ENCODE measurements at regions not wholly inside any gene's neighbourhood (a gene's known extent, or its start where the extent isn't known, plus 50 kb on each side); places are given as distances from the start of the nearest gene placed in this dataset.

DNA sequence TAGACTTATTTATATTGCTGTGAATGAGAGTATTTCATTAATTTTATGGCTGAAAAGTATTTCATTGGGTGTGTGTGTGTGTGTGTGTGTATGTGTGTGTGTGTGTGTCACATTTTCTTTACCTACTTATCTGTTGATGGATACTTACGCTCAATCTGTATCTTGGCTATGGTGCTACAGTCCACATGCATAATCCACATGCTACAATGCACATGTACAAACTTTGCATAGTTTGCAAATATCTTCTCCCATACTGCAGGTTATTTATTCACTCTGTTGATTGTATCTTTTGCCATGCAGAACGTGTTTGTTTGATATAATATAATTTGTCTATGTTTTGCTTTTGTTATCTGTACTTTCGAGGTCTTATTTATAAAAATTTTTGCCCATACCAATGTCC, 167.8 kb downstream of the RAB28 start:
- peak; percentile 41 for DNase-seq

DNA sequence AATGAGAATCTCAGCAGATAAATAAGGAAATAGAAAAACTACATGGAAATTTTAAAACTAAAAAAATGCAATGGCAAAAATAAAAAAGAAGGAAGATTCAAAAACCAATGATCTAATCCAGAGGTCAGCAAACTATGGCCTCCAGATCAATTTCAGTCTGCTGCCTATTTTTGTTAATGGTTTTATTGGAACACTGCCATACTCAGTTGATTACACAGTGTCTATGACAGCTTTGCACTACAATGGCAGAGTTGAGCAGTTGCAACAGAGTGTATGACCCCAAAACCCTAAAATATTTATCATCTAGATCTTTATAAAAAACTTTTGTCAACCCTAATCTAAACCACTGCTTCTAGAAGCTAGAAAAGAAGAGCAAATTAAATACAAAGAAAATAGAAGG, 170.3 kb downstream of the RAB28 start:
- no peak for DNase-seq

DNA sequence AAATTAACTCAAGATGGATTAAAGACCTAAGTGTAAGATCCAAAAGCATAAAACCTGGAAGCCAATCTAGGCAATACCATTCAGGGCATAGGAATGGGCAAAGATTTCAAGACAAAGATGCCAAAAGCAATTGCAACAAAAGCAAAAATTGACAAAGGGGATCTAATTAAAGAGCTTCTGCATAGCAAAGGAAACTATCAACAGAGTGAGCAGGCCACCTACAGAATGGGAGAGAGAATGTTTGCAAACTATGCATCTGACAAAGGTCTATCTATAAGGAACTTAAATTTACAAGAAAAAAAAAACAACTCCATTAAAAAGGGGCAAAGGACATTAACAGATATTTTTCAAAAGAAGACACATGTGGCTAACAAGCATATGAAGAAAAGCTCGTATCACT, 171.9 kb downstream of the RAB28 start:
- no peak for DNase-seq

DNA sequence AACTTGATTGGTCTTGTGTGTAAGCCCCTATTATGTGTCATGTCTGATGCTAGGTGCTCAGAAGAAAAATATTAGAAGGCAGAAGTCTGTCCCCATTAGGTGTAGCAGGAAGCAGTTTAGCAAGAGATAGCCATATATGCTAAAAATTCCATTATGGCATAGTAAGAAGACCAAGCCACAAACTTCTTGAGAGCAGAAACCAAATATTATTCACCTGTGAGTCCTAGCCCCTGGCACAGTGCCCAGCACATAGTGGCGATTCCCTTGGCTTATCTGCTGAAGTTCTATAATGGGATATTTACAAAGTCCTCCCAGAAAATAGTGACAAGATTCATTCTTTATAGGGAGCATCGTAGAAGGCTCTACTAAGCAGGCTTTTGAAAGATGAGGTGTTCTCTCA, 174.4 kb downstream of the RAB28 start:
- no peak for DNase-seq

DNA sequence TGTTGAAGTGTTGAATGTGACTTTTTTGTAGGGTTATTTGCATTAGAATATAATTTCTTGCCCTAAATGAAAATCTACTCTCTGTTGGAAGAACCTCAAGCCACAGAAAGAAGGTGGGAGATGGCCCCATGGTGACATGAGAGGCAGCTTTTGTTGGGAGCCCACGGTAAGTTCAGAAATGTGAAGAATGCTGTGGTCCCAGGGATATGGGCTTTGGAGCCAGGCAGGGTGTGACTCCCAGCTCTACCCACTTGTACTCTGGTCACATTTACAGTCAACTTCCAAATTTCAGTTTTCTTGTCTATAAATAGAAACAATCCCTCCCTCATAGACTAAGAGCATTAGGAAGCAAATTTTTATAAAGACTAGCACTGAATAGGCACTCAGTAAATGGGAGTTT, 177.8 kb downstream of the RAB28 start:
- no peak for DNase-seq

DNA sequence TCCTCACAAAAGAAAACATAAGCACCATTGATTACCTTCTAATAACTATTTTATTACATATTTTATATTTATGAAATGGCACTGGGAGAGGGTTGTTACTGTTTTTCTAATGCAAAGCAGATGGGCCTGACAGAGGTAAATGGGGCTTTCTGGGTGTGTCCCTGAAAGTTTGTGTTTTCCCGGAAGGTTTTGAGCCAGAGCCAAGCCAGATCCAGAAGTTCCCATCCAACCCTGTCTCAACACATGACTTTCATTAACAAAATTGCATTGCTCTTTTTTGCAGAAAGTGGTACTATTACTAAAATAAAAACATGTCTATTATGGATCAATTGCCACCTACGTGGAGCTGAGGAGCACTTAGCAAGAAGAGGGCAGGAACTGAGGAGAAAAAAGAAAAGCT, 181.3 kb downstream of the RAB28 start:
- DNase-seq: no peak

DNA sequence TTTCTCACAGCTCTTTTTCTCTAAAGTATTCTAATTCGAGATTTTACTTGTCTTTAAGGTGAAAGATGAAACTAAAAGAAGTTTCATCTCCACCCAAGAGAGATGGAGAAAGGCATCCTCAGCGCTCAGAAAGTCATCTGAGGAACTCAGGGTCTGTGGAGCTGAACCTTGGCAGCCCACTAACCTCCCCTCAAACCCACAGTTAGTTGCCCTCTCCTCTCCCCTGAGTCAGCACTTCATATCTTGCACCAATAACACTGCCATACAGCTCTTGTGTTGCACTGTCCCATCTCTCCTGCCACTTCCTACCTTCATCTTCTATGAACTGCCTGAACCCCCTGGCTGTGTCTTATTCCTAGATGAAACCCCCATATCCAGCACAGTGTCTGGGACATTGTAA, 184.8 kb downstream of the RAB28 start:
- no peak for DNase-seq

DNA sequence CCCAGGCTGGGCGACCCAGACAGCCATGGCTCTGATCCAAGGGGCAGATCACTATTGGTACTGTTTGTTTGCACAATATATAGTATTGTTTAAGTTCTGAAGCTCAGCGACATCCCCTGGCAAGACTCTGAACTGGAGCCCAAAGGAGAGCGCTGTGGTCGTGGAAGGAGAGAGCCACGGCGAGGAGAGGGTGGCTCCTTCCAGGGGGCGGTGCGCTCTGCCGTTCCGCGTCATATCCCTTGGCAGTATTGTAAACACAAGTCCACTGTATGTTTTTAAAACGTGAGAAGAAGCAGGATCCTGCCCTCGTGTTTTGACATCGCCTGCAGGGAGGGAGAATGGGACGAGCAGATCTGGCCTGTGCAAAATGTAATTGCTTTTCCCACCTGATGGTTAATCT, 185.5 kb downstream of the RAB28 start:
- no peak for DNase-seq

DNA sequence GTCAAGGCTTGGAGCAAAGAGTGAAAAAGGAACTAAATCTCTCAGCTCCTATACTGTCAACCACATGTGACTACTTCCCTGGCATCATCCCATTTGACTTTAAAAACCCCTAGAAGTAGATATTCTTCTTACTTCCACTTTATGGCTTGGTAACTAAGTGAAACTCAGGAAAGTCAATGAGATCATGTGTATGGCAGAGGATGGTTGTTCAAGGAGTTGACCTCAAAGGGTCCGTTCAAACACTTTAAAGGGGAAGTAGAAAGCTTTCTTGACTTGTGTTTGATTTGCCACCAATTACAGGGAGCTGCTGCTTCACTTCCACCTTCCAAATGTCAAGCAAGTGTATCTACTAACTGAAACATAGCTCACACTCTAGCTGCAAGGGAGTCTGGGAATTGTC, 187.2 kb downstream of the RAB28 start:
- no peak for DNase-seq

DNA sequence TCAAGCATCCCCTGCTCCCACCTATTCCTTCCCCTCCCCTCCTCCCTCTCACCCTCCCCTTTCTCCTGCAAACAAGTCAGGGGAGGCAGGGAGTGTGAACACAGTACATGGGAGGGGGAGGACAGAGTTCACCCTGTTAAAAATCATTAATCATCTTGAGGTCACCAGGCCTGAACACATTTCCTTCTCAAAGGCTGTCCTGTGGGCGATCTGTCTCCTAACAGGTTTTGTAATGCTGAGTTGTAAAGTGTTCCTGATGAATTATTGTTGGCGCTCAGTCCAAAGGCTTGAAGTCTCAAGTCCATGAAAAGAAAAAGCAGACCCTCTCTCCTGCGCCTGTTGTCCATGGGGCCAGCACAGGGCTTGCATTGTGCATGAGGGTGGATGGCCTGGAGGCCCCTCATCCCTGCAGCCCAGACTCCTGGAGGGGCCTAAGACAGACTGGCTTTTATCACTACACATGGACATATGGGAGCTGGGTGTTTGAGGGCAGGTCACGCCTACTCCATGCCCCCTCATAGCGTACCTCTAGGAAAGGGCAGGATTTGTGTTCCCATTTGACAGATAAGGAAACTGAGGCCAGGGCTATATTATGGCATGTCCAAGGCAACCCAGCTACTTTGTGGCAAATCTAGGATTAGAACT, 189.1 kb downstream of the RAB28 start:
- DNase-seq: no peak

DNA sequence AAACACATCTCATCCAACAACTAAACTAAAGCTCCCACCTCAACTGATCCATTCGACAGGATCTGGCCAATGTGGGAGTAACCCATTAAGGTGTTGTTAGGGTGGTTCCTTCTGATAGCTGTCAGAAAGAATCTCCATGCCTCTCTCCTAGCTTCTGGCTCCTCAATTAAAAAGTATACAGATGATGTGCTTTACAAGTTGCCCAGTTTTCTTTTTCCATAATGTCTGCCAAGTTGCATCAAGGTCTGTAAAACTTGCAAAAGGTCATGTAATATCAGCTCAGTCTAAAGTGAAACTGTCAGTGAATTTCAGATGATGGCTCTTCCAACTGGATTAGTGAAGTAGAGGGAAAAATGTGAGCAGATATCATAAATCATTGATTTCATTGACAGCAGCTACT, 191.8 kb downstream of the RAB28 start:
- no peak for DNase-seq

DNA sequence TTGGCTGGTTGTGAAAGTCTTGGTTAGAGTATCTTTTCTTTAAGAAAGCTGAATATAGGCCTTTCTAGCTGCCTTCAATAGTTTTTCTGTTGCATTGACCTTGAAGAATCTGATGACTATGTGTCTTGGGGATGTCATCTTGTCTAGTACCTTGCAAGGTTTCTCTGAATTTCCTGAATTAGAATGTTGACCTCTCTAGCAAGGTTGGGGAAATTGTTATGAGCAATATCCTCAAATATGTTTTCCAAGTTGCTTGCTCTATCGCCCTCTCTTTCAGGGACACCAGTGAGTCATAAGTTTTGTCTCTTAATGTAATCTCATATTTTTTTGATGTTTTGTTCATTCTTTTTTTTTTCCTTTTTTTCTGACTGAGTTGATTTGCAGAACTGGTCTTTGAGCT, 194.7 kb downstream of the RAB28 start:
- DNase-seq: no peak

DNA sequence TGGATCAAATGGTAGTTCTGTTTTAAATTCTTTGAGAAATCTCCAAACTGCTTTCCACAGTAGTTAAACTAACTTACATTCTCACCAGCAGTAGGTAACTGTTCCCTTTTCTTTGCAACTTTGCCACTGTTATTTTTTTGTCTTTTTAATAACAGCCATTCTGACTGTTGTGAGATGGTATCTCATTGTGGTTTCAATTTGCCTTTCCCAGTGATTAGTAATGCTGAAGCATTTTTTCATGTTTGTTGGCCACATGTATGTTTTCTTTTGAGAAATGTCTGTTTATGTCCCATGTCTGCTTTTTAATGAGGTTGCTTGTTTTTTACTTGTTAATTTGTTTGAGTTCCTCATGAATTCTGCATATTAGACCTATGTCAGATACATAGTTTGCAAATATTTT, 198.8 kb downstream of the RAB28 start:
- DNase-seq: no peak

DNA sequence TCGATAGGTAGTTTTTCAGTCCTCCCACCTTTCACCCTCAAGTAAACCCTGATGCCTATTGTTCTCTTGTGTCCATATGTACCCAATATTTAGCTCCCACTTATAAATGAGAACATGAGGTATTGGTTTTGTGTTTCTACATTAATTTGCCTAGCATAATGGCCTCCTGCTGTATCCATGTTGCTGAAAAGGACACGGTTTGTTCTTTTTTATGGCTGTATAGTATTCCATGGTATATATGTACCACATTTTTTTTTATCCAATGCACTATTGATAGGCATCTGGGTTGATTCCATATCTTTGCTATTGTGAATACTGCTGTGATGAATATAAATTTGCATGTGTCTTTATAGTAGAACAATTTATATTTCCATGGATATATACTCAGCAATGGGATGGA, 199.2 kb downstream of the RAB28 start:
- no peak for DNase-seq

DNA sequence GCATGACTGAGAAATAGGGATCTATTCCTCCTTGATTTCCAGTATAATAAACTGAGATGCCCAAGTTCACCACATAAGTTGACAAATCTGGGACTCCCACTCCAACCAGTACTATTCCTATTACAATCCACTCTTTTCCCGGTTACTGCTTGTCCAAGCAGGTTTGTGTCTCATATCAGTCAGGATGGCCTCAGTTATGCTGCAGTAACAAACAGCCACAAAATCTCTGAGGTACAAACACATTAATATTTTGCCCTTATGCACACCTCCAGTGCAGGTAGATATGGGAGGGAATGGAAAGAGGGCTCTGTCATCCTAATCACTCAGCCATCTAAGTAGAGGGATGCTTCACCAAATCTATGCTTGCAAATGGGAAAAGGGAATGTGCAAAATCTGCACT, 207.8 kb downstream of the RAB28 start:
- DNase-seq: no peak

DNA sequence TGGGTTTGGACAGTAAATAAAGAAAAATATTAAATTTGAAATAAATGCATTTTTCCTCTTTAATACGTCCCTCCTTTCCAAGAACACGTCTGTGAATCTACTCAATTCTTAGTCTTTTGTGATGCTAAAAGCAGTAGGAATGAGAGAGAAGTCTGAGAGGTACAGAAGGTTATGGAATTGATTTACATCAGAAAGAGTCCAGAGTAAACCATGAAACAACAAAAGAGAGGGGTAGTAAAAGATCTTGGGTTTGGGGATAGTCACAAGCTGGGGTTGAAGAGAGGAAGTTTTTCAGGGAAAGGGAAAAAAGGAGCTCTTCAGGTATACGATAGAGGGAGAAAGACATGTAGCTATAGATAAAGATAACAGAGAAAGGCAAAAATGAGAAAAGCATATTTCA, 215.4 kb downstream of the RAB28 start:
- DNase-seq: no peak

DNA sequence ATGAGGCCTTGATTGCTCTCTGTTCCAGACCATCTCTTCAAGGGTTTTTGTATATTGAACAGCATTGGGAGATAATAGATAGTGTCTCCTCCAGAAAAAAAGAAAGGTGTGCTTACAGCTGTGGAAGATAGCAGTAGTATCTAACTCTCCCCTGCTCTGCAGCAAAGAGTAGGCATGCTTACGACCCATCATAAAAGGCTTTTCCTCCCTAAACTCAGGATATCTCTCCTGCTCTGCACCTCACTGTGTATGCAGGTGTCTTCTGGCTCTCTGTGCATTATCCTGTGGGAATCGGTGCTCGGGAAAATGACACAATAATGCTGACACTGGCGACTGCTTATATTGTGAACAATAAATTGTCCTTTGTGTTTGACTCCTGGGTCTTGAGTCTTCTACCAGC, 216.0 kb downstream of the RAB28 start:
- no peak for DNase-seq

DNA sequence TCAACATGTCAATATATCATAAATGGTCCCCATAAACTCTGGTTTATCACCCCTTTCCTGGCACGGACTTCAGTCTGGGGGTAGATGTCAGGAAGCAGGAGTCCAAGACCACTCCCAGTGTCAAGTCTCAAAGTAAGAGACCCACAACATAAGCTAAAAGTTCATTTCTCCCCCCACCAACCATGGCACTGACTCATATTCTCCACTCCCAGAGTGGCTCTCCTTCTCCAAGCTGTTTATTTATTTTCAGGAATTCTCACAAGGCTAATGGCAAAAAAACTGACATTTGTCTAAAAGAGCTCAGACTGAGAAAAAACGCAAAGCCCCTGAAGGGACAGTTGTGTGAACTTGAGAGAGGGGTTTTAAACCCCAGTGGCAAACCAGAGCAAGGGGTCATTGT, 217.0 kb downstream of the RAB28 start:
- DNase-seq: no peak

DNA sequence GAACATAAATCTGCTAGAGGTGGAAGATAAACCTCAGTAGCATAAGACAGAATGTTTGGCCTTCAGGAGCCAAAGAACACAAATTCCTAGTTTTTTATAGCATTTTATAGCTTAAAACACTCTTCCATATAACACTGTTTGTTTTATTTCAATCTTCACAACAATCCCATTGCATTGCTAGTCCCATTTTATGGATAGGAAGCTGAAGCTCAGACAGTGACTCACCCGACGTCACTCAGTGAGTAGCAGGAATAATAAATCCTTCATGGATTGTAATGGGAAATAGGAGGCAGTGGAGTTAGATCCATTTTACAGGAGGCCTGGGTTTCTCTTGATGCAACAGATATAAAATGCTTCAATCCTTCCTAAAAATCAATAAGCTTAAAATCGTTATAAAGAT, 217.5 kb downstream of the RAB28 start:
- no peak for DNase-seq

DNA sequence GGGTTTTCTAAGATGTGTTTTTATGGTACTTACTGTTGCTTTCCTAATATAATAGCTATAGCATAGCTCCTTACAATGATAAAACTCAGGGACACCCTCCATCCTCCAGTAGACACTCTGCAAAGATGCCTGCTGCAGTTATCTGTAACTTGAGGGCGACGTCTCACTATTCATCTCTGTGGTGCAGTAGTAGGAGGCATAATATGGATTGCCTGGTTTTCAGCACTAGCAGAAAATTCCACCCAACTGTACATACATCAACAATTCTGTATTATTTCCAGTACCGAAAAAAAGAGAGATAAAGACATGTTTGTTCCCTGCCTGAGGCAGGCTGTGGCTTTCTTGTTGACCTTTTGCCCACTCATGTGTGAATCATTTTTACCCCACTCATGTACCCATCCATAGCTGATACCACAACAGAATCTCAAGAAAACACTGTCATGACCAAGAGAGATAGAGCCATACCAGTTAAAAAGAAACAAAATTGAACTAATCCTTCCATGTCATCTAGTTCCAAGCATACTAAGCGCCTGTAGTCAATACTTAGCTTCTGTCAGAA, 220.1 kb downstream of the RAB28 start:
- DNase-seq: no peak

DNA sequence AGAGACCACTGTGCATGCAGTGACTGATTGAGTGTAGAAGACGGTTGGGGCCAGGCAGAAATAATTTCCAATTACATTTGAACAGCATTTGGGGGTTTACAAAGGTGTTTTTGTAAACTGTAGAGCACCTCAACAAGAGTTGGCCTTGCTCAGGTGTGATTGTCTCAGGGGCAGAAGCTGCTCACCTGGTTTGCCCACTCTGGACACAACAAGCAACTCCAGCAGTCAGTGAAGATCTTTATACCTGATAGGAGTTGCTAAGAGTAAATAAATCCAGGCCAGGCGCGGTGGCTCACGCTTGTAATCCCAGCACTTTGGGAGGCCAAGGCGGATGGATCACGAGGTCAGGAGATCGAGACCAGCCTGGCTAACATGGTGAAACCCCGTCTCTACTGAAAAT, 221.3 kb downstream of the RAB28 start:
- DNase-seq: peak; percentile 80

DNA sequence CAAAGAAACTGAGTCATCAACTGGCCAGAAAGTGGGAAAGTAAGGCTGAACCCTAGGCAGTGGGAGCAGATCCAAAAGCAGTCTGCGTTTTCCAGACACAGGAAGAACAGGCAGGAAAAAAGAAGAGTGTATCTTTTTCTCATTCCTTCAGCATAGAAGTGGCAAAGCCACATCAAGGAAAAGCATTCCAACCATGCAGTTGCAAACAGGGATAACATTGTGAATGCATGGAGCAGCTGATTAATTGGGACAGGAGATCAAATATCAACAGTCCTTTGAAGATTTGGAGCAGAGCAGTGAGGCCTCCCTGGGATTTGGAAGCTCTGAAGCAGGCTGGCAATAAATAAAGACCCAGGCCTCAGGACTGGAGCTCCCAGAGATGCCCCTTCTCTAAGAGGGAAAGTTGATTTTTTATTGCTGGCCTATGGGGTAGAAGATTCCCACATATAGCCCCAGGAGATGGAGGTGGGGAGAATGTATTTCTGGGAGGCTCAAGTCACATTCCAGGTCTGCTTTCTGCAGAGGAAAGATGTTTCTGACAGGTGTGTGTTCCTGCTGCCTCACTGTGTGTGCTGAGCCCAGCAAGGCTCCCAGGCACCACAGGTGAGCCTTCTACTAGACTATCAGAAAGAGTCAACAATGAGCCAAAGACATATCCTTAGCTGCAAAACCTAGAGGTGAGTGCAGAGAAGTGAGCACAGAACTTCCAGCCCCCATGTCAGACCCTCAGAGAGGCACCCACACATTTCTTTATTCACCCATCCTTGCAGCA, 222.5 kb downstream of the RAB28 start:
- DNase-seq: no peak

DNA sequence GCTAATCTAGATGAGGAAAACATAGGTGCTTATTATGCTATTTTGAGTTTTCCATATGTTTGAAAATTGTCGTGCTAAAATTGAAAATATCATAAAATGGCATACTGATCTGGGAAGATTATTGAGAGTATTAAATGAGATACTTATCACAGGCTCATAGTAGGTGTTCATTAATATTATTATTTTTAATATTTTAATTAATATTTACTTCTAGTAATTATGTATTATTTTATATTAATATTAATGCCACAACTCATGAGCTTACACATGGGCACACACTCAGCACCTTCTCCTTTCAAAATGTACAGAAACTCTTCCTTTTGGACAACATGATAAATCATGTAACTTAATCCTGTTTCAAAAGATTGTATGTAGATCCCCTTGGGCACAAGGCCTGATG, 223.6 kb downstream of the RAB28 start:
- no peak for DNase-seq

DNA sequence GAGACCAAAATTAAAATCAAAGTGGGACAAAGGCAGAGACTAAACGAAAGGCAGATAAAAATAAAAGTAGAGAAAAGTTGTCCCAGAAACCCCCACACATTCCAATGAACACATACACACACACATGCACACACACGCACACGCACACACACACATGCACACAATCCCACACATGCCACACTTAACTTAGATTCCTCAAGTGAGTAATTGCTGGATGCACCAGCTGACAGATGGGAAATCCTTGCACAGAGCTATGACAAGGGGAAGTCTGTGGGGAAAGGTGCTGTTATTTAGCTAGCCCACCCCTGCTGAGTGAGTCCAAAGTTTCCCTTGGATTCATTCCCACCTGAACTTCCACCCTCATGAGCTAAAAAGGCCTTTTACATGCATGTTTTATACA, 233.9 kb downstream of the RAB28 start:
- no peak for DNase-seq
